ENCODE measurements at regions not wholly inside any gene's neighbourhood (a gene's known extent, or its start where the extent isn't known, plus 50 kb on each side); places are given as distances from the start of the nearest gene placed in this dataset.

- no peak for FAIRE-seq
- Histone ChIP-seq H3K79me2 (ENCODE audit: control insufficient read depth, insufficient read depth, low read length) (no peaks in the 10 kb centered on the region), H3K9ac (ENCODE audit: control insufficient read depth, insufficient read depth, low read length) (no peak overlapping the region), H3K4me3 (no peak overlapping the region), H2AFZ (ENCODE audit: control insufficient read depth, low read depth, low read length) (no peak overlapping the region), H4K20me1 (ENCODE audit: control insufficient read depth, insufficient read depth) (no peaks in the 10 kb centered on the region), H3K9me3 (replicated peaks; ENCODE audit: control insufficient read depth, insufficient read depth, low read length) (no peaks in the 10 kb centered on the region), H3K27me3 (replicated peaks in 1 of 2; ENCODE audit: control insufficient read depth in 2 of 2, insufficient read depth in 2 of 2, low read length in 1 of 2) (no peaks in the 10 kb centered on the region), H3K27ac (ENCODE audit: control insufficient read depth, insufficient read depth) (no peak overlapping the region), H3K36me3 (ENCODE audit: control insufficient read depth in 2 of 2, insufficient read depth in 2 of 2, low read length in 1 of 2) (no peaks in the 10 kb centered on the region), H3K4me1 (ENCODE audit: control insufficient read depth, insufficient read depth, low read length) (no peaks in the 10 kb centered on the region), H3K4me2 (ENCODE audit: control insufficient read depth, insufficient read depth) (no peak overlapping the region)
- TF ChIP-seq, protein P1, sequence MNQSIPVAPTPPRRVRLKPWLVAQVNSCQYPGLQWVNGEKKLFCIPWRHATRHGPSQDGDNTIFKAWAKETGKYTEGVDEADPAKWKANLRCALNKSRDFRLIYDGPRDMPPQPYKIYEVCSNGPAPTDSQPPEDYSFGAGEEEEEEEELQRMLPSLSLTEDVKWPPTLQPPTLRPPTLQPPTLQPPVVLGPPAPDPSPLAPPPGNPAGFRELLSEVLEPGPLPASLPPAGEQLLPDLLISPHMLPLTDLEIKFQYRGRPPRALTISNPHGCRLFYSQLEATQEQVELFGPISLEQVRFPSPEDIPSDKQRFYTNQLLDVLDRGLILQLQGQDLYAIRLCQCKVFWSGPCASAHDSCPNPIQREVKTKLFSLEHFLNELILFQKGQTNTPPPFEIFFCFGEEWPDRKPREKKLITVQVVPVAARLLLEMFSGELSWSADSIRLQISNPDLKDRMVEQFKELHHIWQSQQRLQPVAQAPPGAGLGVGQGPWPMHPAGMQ (IDR thresholded peaks at IDR 0.05; ENCODE audit: borderline replicate concordance) = no peak
- TF ChIP-seq ZBTB4 (CRISPR knock-in tag; IDR thresholded peaks at IDR 0.05) = no peak
- TF ChIP-seq CHD1 (IDR thresholded peaks at IDR 0.05; ENCODE audit: low read depth, low read length) = no peak
- TF ChIP-seq ZNF217 (IDR thresholded peaks at IDR 0.05) = no peak
- TF ChIP-seq POU2F2 (IDR thresholded peaks at IDR 0.05; ENCODE audit: borderline replicate concordance, low read depth, low read length) = no peak
- TF ChIP-seq ZSCAN29 (IDR thresholded peaks at IDR 0.05) = no peak
- intact Hi-C loops (cut with micrococcal nuclease; ENCODE audit: unreplicated experiment) (no loop called here), in situ Hi-C loops (cut with MboI) (no loop called here)
- ChIA-PET SMC1A (ENCODE audit: uncharacterized antibody, unreplicated experiment) (no interaction called here), CTCF (no interaction called here), POLR2A (no interaction called here), RAD21 (ENCODE audit: unreplicated experiment) (no interaction called here)
- WGBS (ENCODE audit: insufficient coverage, insufficient replicate concordance, low lambda C conversion rate, missing lambda C conversion rate) = 19% methylated on average over 4 of the region's 4 CpGs
- no peak for ATAC-seq
- no peak for DNase-seq (ENCODE audit: low read depth, low spot score)
- BruUV-seq (replicated peaks) = no TSS peak
Measured at GRCh38 chr13:109678459-109678858, 107.9 kb downstream of the IRS2 start.

Data from GM12878 (cell line).